Epithelial cell of esophagus (primary cell): ENCODE measurements at regions not wholly inside any gene's neighbourhood (a gene's known extent, or its start where the extent isn't known, plus 50 kb on each side); places are given as distances from the start of the nearest gene placed in this dataset.

ENCODE experiments used
- DNase-seq: peaks from one replicate; pipeline ENCODE4 v3.0.0; 2010; ENCODE audit warnings: low read depth
- H3K4me3 ChIP-seq: 2 replicates; pipeline ENCODE4 v1.5.1; 2011; ENCODE audit warnings: mild to moderate bottlenecking, low read length, control low read depth
- TF ChIP-seq, protein P1 (sequence below): IDR thresholded peaks from 2 replicates; pipeline ENCODE4 v1.5.1; 2011; ENCODE audit warnings: low read depth, mild to moderate bottlenecking, low read length, control low read depth, inconsistent platforms; ENCODE audit not compliant: insufficient read depth; ENCODE audit errors: missing control alignments

DNA sequence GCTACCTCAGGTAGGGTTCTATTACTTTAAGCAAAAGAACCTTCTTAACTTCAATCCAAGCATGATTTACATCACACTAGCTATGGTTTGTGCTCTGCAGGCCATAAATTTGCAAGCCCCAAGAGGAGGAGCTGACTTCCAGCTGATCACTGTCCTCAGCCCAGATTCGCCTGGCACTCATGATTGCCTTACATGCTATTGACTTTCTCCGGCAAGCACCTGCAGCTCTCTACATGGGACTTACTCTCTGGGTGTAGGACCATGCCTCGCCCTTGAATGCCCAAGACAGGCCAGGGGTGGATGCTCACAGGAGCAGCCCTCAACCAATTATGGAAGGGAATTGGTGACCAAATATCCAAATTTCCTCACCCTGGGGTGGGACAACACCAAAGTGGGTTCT lies 99.8 kb downstream of the ESM1 start:
- TF ChIP-seq, protein P1, sequence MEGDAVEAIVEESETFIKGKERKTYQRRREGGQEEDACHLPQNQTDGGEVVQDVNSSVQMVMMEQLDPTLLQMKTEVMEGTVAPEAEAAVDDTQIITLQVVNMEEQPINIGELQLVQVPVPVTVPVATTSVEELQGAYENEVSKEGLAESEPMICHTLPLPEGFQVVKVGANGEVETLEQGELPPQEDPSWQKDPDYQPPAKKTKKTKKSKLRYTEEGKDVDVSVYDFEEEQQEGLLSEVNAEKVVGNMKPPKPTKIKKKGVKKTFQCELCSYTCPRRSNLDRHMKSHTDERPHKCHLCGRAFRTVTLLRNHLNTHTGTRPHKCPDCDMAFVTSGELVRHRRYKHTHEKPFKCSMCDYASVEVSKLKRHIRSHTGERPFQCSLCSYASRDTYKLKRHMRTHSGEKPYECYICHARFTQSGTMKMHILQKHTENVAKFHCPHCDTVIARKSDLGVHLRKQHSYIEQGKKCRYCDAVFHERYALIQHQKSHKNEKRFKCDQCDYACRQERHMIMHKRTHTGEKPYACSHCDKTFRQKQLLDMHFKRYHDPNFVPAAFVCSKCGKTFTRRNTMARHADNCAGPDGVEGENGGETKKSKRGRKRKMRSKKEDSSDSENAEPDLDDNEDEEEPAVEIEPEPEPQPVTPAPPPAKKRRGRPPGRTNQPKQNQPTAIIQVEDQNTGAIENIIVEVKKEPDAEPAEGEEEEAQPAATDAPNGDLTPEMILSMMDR = no peak
- no peak overlapping the region for H3K4me3 ChIP-seq
- DNase-seq = no peak

DNA sequence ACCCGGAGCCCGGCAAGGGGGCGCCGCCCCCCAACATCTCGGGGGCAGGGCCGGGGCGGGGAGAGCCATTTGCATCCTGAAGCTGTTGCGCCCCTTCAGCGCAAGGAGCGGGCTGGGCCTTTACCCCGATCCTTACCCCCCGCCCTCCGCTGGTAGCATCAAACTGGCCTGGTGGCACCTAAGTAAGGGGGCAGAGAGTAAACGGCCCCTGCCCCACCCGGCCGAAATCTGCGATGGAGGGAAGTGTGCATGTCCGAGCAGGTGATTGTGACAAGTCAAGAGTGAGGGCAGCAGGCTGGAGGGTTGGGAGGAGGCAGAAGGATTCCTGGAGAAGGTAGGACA lies 101.2 kb downstream of the ESM1 start:
- DNase-seq = peak; percentile 37

DNA sequence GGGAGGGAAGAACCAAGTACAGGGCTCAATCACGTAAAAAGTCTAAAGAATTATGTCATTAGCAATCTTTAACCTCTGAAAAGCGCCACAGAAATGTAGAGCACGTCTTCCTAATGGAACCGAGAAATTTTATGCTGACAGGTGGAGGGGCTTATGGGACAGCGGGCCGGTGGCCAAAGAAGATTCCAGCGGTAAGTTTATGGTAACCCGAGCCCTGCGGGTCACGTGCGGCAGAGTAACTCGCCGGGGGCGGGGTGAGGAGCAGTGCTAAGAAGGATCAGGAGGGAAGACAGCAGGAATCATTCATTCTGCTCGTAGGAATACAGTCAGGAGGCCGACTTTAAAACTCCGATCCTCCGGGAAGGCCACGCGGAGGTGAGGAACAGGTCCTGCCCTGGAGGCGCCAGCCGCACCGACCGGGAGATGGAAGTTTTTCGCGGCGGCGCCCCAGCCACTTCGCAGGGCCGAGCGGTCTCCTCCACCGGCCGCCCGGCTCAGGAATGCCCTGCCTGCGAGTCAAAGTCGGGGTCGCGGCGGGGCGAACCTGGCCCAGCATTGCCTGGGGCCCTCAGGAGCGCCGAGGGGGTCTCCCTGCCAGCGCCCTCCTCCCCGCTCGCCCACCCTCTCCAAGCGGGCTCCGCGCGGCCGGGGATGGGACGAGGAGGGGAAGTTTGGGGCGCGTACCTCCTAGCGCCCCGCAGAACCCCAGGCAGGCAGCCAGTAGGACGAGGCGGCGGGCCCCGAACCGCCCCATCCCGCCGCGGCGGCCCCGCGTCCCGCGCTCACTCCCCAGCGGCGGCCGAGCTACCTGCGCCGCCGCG lies 101.8 kb downstream of the ESM1 start:
- peak; percentile 64 for DNase-seq
- peak overlapping the region; percentile 41 for H3K4me3 ChIP-seq

More for the DNA sequence above, 101.2 kb downstream of the ESM1 start:
- H3K4me3 ChIP-seq = peak overlapping the region; percentile 31
- TF ChIP-seq, protein P1 = no peak

DNA sequence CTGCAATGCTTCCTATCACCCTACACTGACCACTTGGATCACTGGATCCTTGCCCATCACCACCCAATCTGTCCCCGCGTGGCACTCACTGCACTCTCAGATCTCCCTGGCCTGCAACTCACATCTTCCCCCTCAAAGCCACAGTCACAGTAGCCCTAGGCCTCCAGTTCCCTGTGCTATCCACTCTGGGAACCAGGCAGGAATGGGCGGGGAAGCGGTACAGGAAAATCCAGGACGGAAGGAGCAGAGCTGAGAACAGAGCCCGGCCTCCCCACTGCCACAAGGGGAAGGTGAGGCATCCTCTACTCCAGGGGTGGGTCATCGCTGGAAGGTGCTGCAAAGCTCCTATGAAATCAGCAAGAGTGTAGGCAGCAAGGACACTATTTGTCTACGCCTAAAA lies 102.6 kb downstream of the ESM1 start:
- no peak overlapping the region for H3K4me3 ChIP-seq

More for the DNA sequence above, 101.8 kb downstream of the ESM1 start:
- TF ChIP-seq, protein P1 = no peak

DNA sequence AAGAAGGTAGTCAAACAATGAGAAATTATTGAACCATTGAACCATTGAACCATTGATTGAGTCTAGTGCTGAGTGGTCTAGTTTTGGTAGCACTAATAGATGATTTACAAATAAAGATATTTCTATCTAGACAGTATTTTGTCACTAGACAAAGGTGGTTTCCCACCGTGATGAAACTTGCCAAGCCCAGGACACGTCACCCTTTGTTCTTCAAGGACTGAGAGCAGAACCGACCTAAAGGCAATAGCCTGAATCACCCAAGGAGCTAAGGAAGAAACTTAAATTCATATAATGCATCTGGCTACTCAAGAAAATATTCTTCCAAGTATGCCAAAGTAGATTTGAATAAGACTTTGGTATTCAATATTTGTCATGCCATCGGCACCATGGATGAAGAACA lies 103.3 kb downstream of the ESM1 start:
- TF ChIP-seq, protein P1 = no peak
- peak; percentile 96 for DNase-seq
- H3K4me3 ChIP-seq = no peak overlapping the region

More for the DNA sequence above, 102.6 kb downstream of the ESM1 start:
- DNase-seq = peak; percentile 46
- TF ChIP-seq, protein P1 = no peak

DNA sequence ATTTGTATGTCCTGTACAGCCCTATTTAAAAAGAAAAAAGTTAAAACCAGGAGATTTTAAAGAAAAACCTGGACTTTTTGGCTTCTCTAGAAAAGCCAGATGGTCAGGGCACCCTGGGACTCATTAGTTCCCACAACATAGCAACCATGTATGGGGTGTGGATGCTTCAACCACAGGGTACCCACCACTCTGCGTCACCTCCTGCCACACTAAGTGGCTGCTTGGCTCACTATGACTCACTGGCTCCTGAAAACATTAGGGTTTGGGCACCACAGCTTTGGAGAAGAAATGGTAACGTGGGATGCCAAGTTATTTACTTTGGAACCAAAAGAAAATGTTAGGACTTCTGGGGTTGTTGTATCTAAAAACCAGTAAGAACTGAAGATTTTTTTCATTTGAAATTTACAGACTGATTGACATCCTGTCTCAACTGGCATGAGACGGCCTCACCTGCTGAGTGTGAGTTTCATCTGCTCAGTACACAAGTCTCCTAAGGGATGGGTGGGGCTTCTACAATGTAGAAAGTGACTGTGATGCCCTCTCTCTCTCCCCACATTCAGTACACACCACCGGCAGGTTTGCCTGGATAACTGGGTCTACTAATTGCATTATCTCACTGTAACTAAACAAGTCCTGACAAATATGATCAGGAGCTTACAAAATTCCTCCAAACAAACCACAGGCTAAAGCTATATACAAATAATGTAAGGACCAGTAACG lies 103.9 kb downstream of the ESM1 start:
- TF ChIP-seq, protein P1 = no peak
- DNase-seq = peak; percentile 99
- H3K4me3 ChIP-seq = no peak overlapping the region
